ENCODE measurements at regions not wholly inside any gene's neighbourhood (a gene's known extent, or its start where the extent isn't known, plus 50 kb on each side); places are given as distances from the start of the nearest gene placed in this dataset.

- H3K4me1 ChIP-seq, result peaks cover 0 to 14% (median 1%) of the 10 kb centered on the region in 12 donors
- intact Hi-C loops (cut with DNase I), result loop anchor here (2.0 to 10.0 kb wide), 13 partner anchors 60 to 665 kb away; no protein-coding TSS in a partner anchor
- 79 to 95% (median 80%) methylated on average over 10 of the region's 10 CpGs for WGBS, 4 donors
- H3K4me3 ChIP-seq, result no peak overlapping the region
- H3K27ac ChIP-seq, result no peak overlapping the region
- DNase-seq, result no peak
- TF ChIP-seq POLR2A (IDR thresholded peaks at IDR 0.05), result no peak
- TF ChIP-seq, protein P1, sequence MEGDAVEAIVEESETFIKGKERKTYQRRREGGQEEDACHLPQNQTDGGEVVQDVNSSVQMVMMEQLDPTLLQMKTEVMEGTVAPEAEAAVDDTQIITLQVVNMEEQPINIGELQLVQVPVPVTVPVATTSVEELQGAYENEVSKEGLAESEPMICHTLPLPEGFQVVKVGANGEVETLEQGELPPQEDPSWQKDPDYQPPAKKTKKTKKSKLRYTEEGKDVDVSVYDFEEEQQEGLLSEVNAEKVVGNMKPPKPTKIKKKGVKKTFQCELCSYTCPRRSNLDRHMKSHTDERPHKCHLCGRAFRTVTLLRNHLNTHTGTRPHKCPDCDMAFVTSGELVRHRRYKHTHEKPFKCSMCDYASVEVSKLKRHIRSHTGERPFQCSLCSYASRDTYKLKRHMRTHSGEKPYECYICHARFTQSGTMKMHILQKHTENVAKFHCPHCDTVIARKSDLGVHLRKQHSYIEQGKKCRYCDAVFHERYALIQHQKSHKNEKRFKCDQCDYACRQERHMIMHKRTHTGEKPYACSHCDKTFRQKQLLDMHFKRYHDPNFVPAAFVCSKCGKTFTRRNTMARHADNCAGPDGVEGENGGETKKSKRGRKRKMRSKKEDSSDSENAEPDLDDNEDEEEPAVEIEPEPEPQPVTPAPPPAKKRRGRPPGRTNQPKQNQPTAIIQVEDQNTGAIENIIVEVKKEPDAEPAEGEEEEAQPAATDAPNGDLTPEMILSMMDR (IDR thresholded peaks at IDR 0.05), result no peak
- no peaks in the 10 kb centered on the region for H3K36me3 ChIP-seq
- H3K27me3 ChIP-seq, result no peaks in the 10 kb centered on the region
- ATAC-seq, result no peak
- peaks cover 0 to 5% (median 0%) of the 10 kb centered on the region in 12 donors for H3K9me3 ChIP-seq
These were observed 127.7 kb downstream of the ALDH8A1 start for GRCh38 chr6:134821928-134822864.

- Histone ChIP-seq H3K36me3 (no peaks in the 10 kb centered on the region), H3K4me1 (peaks cover 0 to 12% (median 0%) of the 10 kb centered on the region in 12 donors), H3K9me3 (peaks cover 0 to 5% (median 0%) of the 10 kb centered on the region in 12 donors), H3K4me3 (no peak overlapping the region), H3K27me3 (no peaks in the 10 kb centered on the region), H3K27ac (no peak overlapping the region)
- intact Hi-C loops (cut with DNase I), result loop anchor here in 9 of 10 donors (5.0 to 10.0 kb wide), 8 partner anchors 61 to 664 kb away; no protein-coding TSS in a partner anchor
- TF ChIP-seq POLR2A (IDR thresholded peaks at IDR 0.05), result no peak
- TF ChIP-seq, protein P1 (IDR thresholded peaks at IDR 0.05), result no peak
- DNase-seq (no peak), ATAC-seq (no peak)
- WGBS, 4 donors, result 56 to 71% (median 64%) methylated on average over 4 of the region's 4 CpGs
These were observed 128.5 kb downstream of the ALDH8A1 start for GRCh38 chr6:134821397-134821796.

- H3K27ac ChIP-seq, result no peak overlapping the region
- H3K4me1 ChIP-seq, result peaks cover 0 to 12% (median 0%) of the 10 kb centered on the region in 12 donors
- DNase-seq (no peak), ATAC-seq (no peak)
- H3K36me3 ChIP-seq, result no peaks in the 10 kb centered on the region
- H3K27me3 ChIP-seq, result no peaks in the 10 kb centered on the region
- peaks cover 0 to 1% (median 0%) of the 10 kb centered on the region in 12 donors for H3K9me3 ChIP-seq
- H3K4me3 ChIP-seq, result no peak overlapping the region
- intact Hi-C loops (cut with DNase I), result loop anchor here in 9 of 10 donors (5.0 to 10.0 kb wide), 8 partner anchors 62 to 663 kb away; no protein-coding TSS in a partner anchor
- TF ChIP-seq POLR2A (IDR thresholded peaks at IDR 0.05), result no peak
- TF ChIP-seq, protein P1 (IDR thresholded peaks at IDR 0.05), result no peak
- WGBS, 4 donors, result 88 to 95% (median 91%) methylated on average over 3 of the region's 3 CpGs
These were observed 129.8 kb downstream of the ALDH8A1 start for GRCh38 chr6:134819863-134820800.

All from heart left ventricle (tissue), 16 donors.